HepG2 (cell line): ENCODE measurements at regions not wholly inside any gene's neighbourhood (a gene's known extent, or its start where the extent isn't known, plus 50 kb on each side); places are given as distances from the start of the nearest gene placed in this dataset.

Experiments
- E2F1 ChIP-seq: sonication (generic); formaldehyde crosslinking; IDR thresholded peaks from 2 replicates; pipeline ENCODE4 v1.5.0; 2020; ENCODE audit warnings: missing genetic modification reagents
- JUND ChIP-seq: sonication (generic); formaldehyde crosslinking; IDR thresholded peaks from 2 replicates; pipeline ENCODE4 v1.8.0; 2022; ENCODE audit warnings: mild to moderate bottlenecking, missing genetic modification reagents
- KLF11 ChIP-seq: IDR thresholded peaks from 2 replicates; pipeline ENCODE4 v1.6.1; 2016; ENCODE audit warnings: missing compliant biosample characterization
- MBD4 ChIP-seq: IDR thresholded peaks from 2 replicates; pipeline ENCODE4 v1.6.1; 2012; ENCODE audit warnings: low read length, inconsistent platforms, borderline replicate concordance
- MXD4 ChIP-seq: IDR thresholded peaks from 2 replicates; pipeline ENCODE4 v1.6.1; 2016; ENCODE audit warnings: mild to moderate bottlenecking, missing biosample characterization, missing genetic modification reagents
- NR3C1 ChIP-seq: sonication (generic); formaldehyde crosslinking; IDR thresholded peaks from 2 replicates; pipeline ENCODE4 v1.4.0; 2020; ENCODE audit warnings: missing genetic modification reagents
- SMAD1 ChIP-seq: sonication (generic); formaldehyde crosslinking; IDR thresholded peaks from 2 replicates; pipeline ENCODE4 v1.4.0; 2020; ENCODE audit warnings: missing genetic modification reagents, low read depth, mild to moderate bottlenecking, borderline replicate concordance
- SMAD3 ChIP-seq: sonication (generic); formaldehyde crosslinking; IDR thresholded peaks from 2 replicates; pipeline ENCODE4 v1.4.0; 2020; ENCODE audit warnings: missing genetic modification reagents
- SMARCC2 ChIP-seq: fragments of 450-650 bp; IDR thresholded peaks from 2 replicates; pipeline ENCODE4 v1.6.1; 2017; ENCODE audit warnings: antibody characterized with exemption, mild to moderate bottlenecking
- SRF ChIP-seq: IDR thresholded peaks from 2 replicates; pipeline ENCODE4 v1.6.1; 2011; ENCODE audit warnings: mild to moderate bottlenecking, low read depth, low read length, moderate library complexity
- SUZ12 ChIP-seq: fragments of 150-350 bp; IDR thresholded peaks from 2 replicates; pipeline ENCODE4 v1.6.1; 2014; ENCODE audit warnings: low read depth, low read length
- TGIF2 ChIP-seq: IDR thresholded peaks from 2 replicates; pipeline ENCODE4 v1.6.1; 2016; ENCODE audit warnings: control low read depth, missing compliant biosample characterization
- WIZ ChIP-seq: sonication (generic); formaldehyde crosslinking; IDR thresholded peaks from 2 replicates; pipeline ENCODE4 v1.5.1; 2020; ENCODE audit warnings: mild to moderate bottlenecking, missing genetic modification reagents
- XBP1 ChIP-seq: sonication (generic); formaldehyde crosslinking; IDR thresholded peaks from 2 replicates; pipeline ENCODE4 v1.5.0; 2020; ENCODE audit warnings: missing genetic modification reagents
- ZBTB38 ChIP-seq: sonication (generic); formaldehyde crosslinking; IDR thresholded peaks from 2 replicates; pipeline ENCODE4 v1.5.1; 2020; ENCODE audit warnings: mild to moderate bottlenecking, missing genetic modification reagents
- ZBTB44 ChIP-seq: sonication (generic); formaldehyde crosslinking; IDR thresholded peaks from 2 replicates; pipeline ENCODE4 v1.4.0; 2020; ENCODE audit warnings: missing genetic modification reagents
- ZNF10 ChIP-seq: sonication (generic); formaldehyde crosslinking; IDR thresholded peaks from 2 replicates; pipeline ENCODE4 v1.4.0; 2020; ENCODE audit warnings: mild to moderate bottlenecking, low read depth, missing genetic modification reagents, borderline replicate concordance
- ZNF136 ChIP-seq: sonication (generic); formaldehyde crosslinking; IDR thresholded peaks from 2 replicates; pipeline ENCODE4 v1.8.1; 2022; ENCODE audit warnings: low read depth, mild to moderate bottlenecking, moderate library complexity, missing genetic modification reagents
- ZNF264 ChIP-seq: sonication (generic); formaldehyde crosslinking; IDR thresholded peaks from 2 replicates; pipeline ENCODE4 v1.4.0; 2020; ENCODE audit warnings: missing genetic modification reagents
- ZNF354B ChIP-seq: sonication (generic); formaldehyde crosslinking; IDR thresholded peaks from 2 replicates; pipeline ENCODE4 v1.8.0; 2022; ENCODE audit warnings: mild to moderate bottlenecking, missing genetic modification reagents
- ZNF496 ChIP-seq: sonication (generic); formaldehyde crosslinking; IDR thresholded peaks from 2 replicates; pipeline ENCODE4 v1.8.1; 2023; ENCODE audit warnings: mild to moderate bottlenecking, moderate library complexity, missing genetic modification reagents; ENCODE audit not compliant: insufficient replicate concordance
- ZNF646 ChIP-seq: sonication (generic); formaldehyde crosslinking; IDR thresholded peaks from 2 replicates; pipeline ENCODE4 v1.9.0; 2021; ENCODE audit warnings: mild to moderate bottlenecking, missing genetic modification reagents
- ZNF737 ChIP-seq: sonication (generic); formaldehyde crosslinking; IDR thresholded peaks from 2 replicates; pipeline ENCODE4 v1.5.0; 2020; ENCODE audit warnings: missing genetic modification reagents, mild to moderate bottlenecking, borderline replicate concordance
- ZNF773 ChIP-seq: sonication (generic); formaldehyde crosslinking; IDR thresholded peaks from 2 replicates; pipeline ENCODE4 v1.4.0; 2020; ENCODE audit warnings: missing genetic modification reagents, borderline replicate concordance

GRCh38 chr3:72144773-72145505, 360.0 kb upstream of the PROK2 start (continued):
- TF ChIP-seq ZNF737 (no peak), TGIF2 (CRISPR knock-in tag) (no peak), ZNF773 (no peak), ZNF136 (no peak), WIZ (no peak), XBP1 (CRISPR knock-in tag) (no peak), SUZ12 (no peak), ZNF10 (CRISPR knock-in tag) (no peak), SRF (no peak), SMARCC2 (no peak), ZNF264 (CRISPR knock-in tag) (no peak; the same call in 1 of the 2 replicates), ZBTB44 (no peak), SMAD3 (CRISPR knock-in tag) (no peak), ZNF354B (CRISPR knock-in tag) (no peak), KLF11 (CRISPR knock-in tag) (no peak), JUND (CRISPR knock-in tag) (no peak), ZNF496 (no peak), MBD4 (no peak), MXD4 (0 out of 2 replicates have a peak, but pooled peaks have one; percentile 35), ZBTB38 (no peak), ZNF646 (CRISPR knock-in tag) (no peak), E2F1 (CRISPR knock-in tag) (no peak), NR3C1 (no peak), SMAD1 (CRISPR knock-in tag) (no peak)
